ENCODE measurements at regions not wholly inside any gene's neighbourhood (a gene's known extent, or its start where the extent isn't known, plus 50 kb on each side); places are given as distances from the start of the nearest gene placed in this dataset.
"Not testable (repeated sequence)": the region's sequence is repeated elsewhere in the genome, so short reads cannot be mapped to it uniquely, and the experiment has no call there.

- no peak for DNase-seq
These were observed 102.6 kb upstream of the IL12A start for GRCh38 chr3:159886050-159886449.

DNA sequence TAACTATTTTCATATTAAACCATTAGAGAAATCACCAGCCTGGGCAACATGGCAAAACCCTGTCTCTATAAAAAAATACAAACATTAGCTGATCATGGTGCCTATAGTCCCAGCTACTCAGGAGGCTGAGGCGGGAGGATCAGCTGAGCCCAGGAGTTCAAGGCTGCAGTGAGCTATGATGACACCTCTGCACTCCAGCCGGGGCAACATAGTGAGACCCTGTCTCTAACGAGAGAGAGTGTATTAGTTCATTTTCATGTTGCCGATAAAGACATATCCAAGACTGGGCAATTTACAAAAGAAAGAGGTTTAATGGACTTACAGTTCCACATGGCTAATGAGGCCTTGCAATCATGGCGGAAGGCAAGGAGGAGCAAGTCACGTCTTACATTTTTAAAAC is 102.1 kb upstream of the IL12A start:
- DNase-seq: not testable (repeated sequence)

- no peak for DNase-seq
These were observed 101.5 kb upstream of the IL12A start for GRCh38 chr3:159887168-159887567.

DNA sequence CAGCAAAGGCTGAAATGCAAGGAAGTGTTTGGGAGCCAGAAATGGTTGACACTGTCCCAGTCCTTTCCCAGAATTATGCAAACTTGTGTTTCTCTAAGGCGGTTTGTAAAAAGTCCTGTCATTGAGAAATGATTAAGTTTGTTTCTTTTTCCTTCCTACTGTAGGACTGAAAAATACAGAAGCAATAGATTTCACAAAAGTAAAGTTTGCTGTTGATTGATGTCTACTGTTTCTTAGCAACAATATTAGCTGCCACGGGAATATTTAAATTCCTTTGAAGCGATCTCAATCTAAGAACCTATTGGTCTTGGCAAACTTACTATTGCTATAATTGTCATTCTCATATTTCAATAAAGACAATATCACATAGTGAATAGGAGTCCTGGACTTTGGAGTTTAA is 100.7 kb upstream of the IL12A start:
- no peak for DNase-seq

DNA sequence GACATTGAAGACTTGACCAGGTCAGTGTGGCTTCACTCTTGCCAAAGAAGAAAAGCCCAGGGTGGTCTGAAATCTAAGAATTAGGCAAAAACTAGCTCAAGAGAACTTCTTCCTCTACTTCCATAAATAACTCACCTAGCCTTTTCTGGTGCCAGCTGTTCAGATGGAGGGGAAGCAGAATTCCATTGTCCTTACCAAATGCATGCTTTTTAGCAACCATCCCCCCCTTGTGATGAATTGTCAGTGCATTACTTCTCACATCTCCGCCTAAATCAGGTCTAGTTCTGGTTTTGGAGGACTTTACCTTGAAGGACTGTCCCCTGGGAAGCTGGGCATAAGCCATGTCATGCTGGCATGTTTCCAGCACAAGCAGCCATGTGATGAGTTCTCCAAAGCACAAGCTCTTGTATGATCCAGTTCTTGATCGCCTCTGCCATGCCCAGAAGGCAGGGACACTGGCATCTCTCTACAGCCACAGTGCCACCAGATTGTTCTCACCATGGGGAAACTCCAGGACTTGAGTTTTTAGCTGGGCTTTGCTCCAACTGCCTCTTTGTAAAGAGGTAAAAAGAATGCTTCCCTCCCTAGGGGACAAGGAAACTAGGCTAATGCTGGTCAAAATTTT is 96.4 kb upstream of the IL12A start:
- DNase-seq: no peak

DNA sequence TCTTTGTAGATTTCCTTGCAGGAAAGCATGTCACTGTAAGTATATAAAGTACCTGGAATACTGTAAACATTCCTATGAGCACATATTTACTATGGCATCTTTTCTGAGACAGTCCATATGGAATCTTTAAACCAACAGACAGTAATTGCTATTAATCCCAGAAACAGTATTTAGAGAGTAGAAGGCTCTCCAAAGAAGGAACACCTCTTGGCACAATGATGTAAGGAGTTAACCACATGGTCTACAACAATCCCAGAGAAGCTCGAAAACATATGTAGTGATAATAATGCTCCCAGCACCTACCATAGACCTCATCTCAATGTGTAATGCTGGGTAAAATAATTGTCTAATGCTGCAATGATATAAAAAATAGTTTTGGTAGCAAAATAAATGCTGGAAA is 95.8 kb upstream of the IL12A start:
- DNase-seq: no peak

- DNase-seq: no peak
These were observed 94.2 kb upstream of the IL12A start for GRCh38 chr3:159894386-159894785.

GRCh38 chr3:159895430-159895829 is 93.2 kb upstream of the IL12A start:
- no peak for DNase-seq

- no peak for DNase-seq
These were observed 92.1 kb upstream of the IL12A start for GRCh38 chr3:159896543-159896942.

DNA sequence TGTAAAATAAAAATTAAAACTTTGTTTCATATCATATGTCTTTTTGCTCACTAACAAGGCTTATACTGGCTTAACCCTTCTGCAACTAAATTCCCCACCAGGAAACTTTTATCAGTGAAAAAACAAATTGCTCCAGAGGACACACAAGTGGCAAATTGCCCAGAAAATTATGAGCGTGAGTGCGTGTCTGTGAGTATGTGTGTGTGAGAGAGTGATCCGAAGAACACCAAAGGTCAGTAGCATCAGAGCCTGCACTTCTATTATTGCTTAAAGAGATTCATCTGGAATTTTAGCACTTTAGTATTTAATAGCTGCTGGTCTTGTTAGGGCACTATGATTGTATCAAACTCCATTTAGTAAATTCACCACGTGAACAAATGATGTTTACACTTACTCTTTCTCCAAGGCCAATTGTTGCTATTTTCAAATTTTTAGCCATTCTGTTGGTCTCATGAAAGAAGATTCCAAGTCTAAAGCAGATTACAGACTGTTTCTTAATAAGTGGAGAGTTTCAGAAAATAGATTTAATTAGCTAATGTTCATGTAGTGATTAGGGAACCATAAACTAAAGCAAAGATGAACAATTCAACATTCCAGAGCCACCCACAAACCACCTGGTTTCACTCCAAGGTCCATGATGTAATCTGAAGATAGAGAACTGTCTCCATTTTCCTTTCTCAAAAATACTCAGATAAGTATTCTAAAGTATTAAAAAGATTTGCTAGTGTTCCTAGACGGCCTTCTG is 91.1 kb upstream of the IL12A start:
- no peak for DNase-seq

DNA sequence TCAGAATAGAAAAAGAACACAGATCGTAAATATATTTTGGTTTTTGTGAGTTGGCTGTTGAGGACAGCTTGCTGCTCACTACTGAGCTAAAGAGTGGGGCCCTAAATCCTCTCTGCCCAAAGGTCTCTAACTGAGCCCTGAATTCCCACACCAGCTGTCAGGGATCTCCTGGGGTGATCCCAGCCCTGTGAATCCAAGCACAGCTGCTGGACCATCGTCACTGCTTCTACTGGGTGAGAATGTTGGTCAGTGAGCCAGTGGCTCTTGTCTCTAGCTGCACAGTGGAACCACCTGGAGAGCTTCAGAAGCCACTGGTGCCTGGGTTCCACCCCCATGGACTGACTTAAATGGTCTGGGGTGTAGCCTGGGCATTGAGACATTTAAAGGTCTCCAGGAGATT is 90.5 kb upstream of the IL12A start:
- no peak for DNase-seq

DNA sequence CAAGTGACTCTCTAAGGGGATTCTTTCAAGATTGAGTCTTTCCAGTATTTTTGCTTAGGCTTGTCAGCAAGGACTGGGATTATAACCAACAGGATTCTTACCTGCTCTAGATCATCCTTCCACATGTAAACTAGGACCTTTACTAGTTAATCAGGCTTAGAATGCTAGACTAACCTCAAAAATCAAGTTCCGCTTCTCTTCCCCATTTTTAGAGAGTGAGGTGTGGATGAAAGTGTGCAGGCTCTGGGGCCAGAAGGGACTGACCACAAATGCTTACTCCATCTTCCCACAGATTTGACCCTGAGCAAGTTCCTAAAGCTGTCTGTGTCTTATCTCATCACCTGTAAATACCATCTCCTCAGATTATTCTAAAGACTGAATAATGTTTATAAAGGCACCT is 89.5 kb upstream of the IL12A start:
- no peak for DNase-seq

DNA sequence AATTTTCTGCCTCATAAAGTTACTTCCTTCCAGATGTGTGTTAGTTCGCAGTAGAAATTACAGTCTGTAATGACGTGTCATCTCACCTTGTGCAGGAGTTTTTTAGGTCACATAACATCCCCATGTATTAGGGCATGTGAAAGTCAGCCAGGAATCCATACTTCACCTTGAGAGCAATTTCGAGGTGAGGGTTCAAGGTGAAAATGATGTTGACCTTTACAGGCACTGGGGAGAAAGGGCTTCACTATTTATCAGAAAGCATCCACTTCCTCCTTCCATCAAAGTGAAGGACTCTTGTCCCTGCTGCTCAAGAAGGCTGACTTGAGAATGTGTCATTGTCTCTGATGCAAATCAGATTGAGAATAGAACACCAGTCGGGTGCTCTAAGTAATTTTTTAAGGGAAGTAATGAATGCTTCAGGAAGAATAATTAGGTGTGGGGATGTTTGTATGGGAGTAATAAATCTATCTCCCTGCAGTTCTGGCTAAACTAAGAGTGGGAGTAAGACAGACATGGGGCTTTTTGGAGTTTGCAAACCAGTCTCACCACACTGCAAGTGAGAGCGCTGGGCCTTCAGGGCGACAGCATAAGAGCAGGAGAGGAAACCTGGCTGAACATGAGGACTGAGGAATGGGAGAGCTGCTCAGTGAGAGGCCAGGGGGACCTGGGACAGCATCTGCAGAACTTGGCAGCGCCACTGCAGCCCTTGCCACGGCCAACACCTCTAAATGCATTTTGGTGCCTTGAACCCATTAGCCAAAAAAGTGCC is 85.9 kb upstream of the IL12A start:
- DNase-seq: no peak

DNA sequence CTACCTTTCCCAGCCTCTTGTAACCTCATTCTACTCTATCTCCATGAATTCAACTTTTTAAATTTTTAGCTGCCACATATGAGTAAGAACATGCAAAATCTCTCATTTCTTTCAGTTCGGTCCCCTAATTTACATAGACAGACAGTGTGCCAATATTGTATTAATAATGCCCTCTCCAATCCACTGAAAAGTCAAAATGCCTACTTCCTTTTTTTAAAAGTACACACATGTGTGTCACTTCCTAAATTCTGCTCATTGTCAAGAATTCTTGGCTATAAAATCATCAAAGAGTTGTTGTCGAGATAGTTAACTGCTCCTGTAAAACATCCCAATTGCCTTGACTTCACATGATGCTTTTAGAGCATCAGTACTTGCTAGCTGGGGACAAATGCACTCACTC is 84.2 kb upstream of the IL12A start:
- DNase-seq: no peak

- DNase-seq: no peak
These were observed 83.7 kb upstream of the IL12A start for GRCh38 chr3:159904911-159905310.

DNA sequence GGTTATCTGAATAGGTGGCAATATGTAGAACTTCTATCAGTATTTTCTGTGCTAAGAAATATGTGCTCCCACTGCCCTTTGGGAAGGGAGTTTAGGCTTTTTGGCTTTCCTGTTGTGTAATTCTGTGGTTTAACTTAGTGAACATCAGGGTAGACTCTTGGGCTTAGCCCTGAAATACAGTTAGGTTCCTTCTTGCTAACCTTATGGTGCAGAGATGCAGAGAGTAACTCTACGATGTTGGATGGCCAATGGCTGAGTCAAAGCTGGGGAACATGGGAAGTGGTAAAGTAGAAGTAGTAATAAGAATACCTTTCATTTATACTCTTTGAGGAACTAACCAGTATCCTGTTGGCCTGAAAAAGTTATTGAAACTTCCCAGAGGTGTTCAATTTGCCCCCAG is 80.8 kb upstream of the IL12A start:
- no peak for DNase-seq

- DNase-seq: no peak
These were observed 77.5 kb upstream of the IL12A start for GRCh38 chr3:159910991-159911663.

- DNase-seq: no peak
These were observed 77.0 kb upstream of the IL12A start for GRCh38 chr3:159911664-159912037.

GRCh38 chr3:159913712-159914414 is 74.8 kb upstream of the IL12A start:
- DNase-seq: no peak

DNA sequence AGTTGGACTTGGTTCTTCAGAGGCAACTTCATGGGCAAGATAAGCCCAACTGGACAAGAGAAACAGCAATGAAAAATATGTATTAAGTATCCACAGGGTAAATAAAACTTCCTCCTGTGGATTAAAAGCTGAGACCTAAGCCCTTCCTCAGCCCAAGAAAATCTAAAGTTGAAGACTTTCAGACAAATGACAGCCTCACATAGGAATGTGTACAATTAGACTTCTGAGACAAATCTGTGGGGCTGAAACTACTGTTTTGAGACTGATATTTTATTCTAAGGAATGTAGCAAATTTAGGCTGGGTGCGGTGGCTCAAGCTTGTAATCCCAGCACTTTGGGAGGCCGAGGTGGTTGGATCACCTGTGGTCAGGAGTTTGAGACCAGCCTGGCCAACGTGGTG is 74.2 kb upstream of the IL12A start:
- DNase-seq: no peak

DNA sequence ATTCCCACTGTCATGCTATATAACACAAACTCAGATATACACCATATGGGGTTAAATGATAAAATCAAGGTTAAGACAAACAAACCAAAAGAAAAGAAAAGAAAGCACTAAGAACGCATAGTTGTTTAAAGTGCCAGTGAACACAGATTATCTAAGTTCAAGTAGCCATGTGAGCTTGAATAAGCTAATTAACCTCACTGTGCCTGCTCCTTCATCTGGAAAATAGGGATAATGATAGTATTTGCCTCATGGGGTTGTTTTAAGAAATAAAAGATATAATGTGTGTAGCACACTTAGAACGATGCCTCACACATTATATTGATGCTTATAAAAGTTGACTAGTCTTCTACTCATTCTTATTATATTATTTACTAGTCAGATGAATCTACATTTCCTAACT is 72.6 kb upstream of the IL12A start:
- DNase-seq: no peak

DNA sequence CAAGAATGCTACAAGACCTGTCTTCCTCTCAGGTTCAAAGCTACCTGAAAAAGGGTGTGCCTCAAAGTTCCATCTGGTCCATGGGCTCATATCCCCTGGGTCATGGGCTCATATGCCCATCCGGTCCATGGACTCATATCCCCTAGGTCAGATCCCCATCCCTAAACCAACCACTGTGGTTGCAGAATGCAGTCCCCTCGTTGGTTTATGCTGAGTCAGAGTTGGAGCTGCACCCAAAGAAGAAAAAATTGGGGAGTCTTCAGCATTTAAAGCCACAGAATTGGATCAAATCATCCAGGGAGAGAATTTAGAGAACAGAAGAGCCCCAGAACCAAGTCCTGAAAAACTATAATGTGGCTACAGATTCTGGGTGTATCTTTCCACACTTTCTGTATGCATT is 71.5 kb upstream of the IL12A start:
- DNase-seq: no peak

DNA sequence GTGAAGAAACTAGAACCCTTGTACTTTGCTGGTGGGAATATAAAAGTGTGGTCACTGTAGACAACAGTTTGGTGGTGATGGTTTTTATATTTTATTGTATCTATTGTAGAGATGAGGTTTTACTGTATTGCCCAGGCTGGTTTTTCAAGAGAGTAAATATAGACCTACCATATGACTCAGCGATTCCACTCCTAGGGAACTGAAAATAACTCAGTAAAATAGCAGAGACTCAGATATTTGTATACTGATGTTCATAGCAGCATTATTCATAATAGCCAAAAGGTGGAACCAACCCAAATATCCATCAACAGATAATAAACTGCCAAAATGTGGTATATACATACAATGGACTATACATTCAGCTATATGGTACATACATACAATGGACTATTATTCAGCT is 68.8 kb upstream of the IL12A start:
- DNase-seq: no peak

All from SHP77 (cell line).